Panc1 (cell line): ENCODE measurements at regions not wholly inside any gene's neighbourhood (a gene's known extent, or its start where the extent isn't known, plus 50 kb on each side); places are given as distances from the start of the nearest gene placed in this dataset.

Experiments
- ATAC-seq: fragments of 200-7000 bp; cut with Tn5 transposase; 2 replicates; pipeline ENCODE4 v1.9.1; 2020; ENCODE audit warnings: mild to moderate bottlenecking, moderate library complexity
- BruUV-seq: library from RNA; stranded (reverse); fragments of 400-500 nt; replicated peaks from 2 replicates; lab custom pipeline; 2021; lab: Mats Ljungman, UMichigan
- CTCF ChIA-PET: fragments of 300-600 bp; sonication (Branson Sonifier 250); formaldehyde crosslinking; loops from one replicate; lab custom pipeline; 2022; ENCODE audit warnings: antibody characterized with exemption; lab: Charles Lee
- POLR2A ChIA-PET: fragments of 300-600 bp; sonication (Branson Sonifier 250); formaldehyde crosslinking; loops from one replicate; lab custom pipeline; 2022; ENCODE audit warnings: antibody characterized with exemption; lab: Charles Lee
- DNase-seq: peaks from one replicate; pipeline ENCODE4 v3.0.0-alpha.2; 2010; ENCODE audit warnings: low read depth, low spot score
- H3K27ac ChIP-seq: 2 replicates; pipeline ENCODE4 v1.5.1; 2011; ENCODE audit warnings: mild to moderate bottlenecking, low read length, inconsistent platforms
- H3K27me3 ChIP-seq: fragments of 200-500 bp; sonication (Bioruptor generic); 2 replicates; pipeline ENCODE4 v1.6.0; 2014; ENCODE audit warnings: low read length, inconsistent platforms; ENCODE audit not compliant: control insufficient read depth, insufficient read depth
- H3K36me3 ChIP-seq: fragments of 200-500 bp; sonication (Bioruptor generic); 2 replicates; pipeline ENCODE4 v1.5.1; 2014; ENCODE audit warnings: inconsistent platforms, mild to moderate bottlenecking, low read length, moderate library complexity; ENCODE audit not compliant: control insufficient read depth, insufficient read depth
- H3K4me1 ChIP-seq: 2 replicates; pipeline ENCODE4 v1.5.1; 2011; ENCODE audit warnings: inconsistent platforms, mild to moderate bottlenecking, low read length, moderate library complexity; ENCODE audit not compliant: control insufficient read depth, insufficient read depth
- H3K4me3 ChIP-seq, 2 experiments: 2 replicates each; pipeline ENCODE4 v1.5.1; 2011 to 2012; ENCODE audit warnings: low read depth in 2 of 2, low read length in 2 of 2, mild to moderate bottlenecking in 2 of 2, inconsistent platforms in 1 of 2, moderate library complexity in 1 of 2
- H3K9me3 ChIP-seq: fragments of 200-500 bp; sonication (Bioruptor generic); 2 replicates; pipeline ENCODE4 v1.5.1; 2014; ENCODE audit warnings: low read depth, mild to moderate bottlenecking, inconsistent platforms, low read length, moderate library complexity; ENCODE audit not compliant: control insufficient read depth, insufficient read depth
- POLR2AphosphoS5 ChIP-seq: IDR thresholded peaks from 2 replicates; pipeline ENCODE4 v1.6.1; 2012; ENCODE audit warnings: mild to moderate bottlenecking, low read depth, low read length, moderate library complexity
- SIN3A ChIP-seq: IDR thresholded peaks from 2 replicates; pipeline ENCODE4 v1.6.1; 2012; ENCODE audit warnings: low read depth, mild to moderate bottlenecking, low read length, moderate library complexity, borderline replicate concordance; ENCODE audit not compliant: insufficient read depth
- TCF7L2 ChIP-seq: IDR thresholded peaks from 2 replicates; pipeline ENCODE4 v1.6.1; 2011; ENCODE audit warnings: mild to moderate bottlenecking, low read depth, low read length, inconsistent platforms
- in situ Hi-C: cut with HindIII; loops from 2 replicates; pipeline ENCODE4 v1.10.0; 2016; ENCODE audit warnings: low sequenced_read_pairs, low pct_unique_long_range_greater_than_20kb
- intact Hi-C: fragments of 100-400 bp; cut with micrococcal nuclease; formaldehyde crosslinking; loops from one replicate; pipeline ENCODE4 v1.10.0; 2022; ENCODE audit not compliant: unreplicated experiment
- TF ChIP-seq, protein P1 (sequence below), 2 experiments: IDR thresholded peaks; 2 replicates each; pipeline ENCODE4 v1.6.1; 2011 to 2012; ENCODE audit warnings: low read depth in 2 of 2, control low read depth in 1 of 2, low read length in 1 of 2, mild to moderate bottlenecking in 1 of 2, moderate library complexity in 1 of 2; ENCODE audit not compliant: insufficient read depth in 1 of 2
- TF ChIP-seq, protein P2 (sequence below): fragments of 450-650 bp; IDR thresholded peaks from 2 replicates; pipeline ENCODE4 v1.5.1; 2017; ENCODE audit warnings: mild to moderate bottlenecking

GRCh38 chr17:56047331-56047730 lies 105.9 kb upstream of the ANKFN1 start:
- no TSS peak for BruUV-seq
- DNase-seq, result no peak
- CTCF ChIA-PET, result no interaction called here
- Histone ChIP-seq H3K27ac (no peak overlapping the region), H3K27me3 (no peaks in the 10 kb centered on the region), H3K36me3 (no peaks in the 10 kb centered on the region), H3K4me3 (no peak overlapping the region), H3K9me3 (no peaks in the 10 kb centered on the region), H3K4me1 (no peaks in the 10 kb centered on the region)
- no peak for TF ChIP-seq TCF7L2
- TF ChIP-seq, protein P1, sequence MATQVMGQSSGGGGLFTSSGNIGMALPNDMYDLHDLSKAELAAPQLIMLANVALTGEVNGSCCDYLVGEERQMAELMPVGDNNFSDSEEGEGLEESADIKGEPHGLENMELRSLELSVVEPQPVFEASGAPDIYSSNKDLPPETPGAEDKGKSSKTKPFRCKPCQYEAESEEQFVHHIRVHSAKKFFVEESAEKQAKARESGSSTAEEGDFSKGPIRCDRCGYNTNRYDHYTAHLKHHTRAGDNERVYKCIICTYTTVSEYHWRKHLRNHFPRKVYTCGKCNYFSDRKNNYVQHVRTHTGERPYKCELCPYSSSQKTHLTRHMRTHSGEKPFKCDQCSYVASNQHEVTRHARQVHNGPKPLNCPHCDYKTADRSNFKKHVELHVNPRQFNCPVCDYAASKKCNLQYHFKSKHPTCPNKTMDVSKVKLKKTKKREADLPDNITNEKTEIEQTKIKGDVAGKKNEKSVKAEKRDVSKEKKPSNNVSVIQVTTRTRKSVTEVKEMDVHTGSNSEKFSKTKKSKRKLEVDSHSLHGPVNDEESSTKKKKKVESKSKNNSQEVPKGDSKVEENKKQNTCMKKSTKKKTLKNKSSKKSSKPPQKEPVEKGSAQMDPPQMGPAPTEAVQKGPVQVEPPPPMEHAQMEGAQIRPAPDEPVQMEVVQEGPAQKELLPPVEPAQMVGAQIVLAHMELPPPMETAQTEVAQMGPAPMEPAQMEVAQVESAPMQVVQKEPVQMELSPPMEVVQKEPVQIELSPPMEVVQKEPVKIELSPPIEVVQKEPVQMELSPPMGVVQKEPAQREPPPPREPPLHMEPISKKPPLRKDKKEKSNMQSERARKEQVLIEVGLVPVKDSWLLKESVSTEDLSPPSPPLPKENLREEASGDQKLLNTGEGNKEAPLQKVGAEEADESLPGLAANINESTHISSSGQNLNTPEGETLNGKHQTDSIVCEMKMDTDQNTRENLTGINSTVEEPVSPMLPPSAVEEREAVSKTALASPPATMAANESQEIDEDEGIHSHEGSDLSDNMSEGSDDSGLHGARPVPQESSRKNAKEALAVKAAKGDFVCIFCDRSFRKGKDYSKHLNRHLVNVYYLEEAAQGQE (IDR thresholded peaks at IDR 0.05; ENCODE audit: insufficient read depth in 1 of 2, low read depth in 2 of 2, low read length in 1 of 2), result no peak
- no peak for TF ChIP-seq POLR2AphosphoS5
- no peak for TF ChIP-seq SIN3A
- TF ChIP-seq, protein P2, sequence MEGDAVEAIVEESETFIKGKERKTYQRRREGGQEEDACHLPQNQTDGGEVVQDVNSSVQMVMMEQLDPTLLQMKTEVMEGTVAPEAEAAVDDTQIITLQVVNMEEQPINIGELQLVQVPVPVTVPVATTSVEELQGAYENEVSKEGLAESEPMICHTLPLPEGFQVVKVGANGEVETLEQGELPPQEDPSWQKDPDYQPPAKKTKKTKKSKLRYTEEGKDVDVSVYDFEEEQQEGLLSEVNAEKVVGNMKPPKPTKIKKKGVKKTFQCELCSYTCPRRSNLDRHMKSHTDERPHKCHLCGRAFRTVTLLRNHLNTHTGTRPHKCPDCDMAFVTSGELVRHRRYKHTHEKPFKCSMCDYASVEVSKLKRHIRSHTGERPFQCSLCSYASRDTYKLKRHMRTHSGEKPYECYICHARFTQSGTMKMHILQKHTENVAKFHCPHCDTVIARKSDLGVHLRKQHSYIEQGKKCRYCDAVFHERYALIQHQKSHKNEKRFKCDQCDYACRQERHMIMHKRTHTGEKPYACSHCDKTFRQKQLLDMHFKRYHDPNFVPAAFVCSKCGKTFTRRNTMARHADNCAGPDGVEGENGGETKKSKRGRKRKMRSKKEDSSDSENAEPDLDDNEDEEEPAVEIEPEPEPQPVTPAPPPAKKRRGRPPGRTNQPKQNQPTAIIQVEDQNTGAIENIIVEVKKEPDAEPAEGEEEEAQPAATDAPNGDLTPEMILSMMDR, result no peak
- POLR2A ChIA-PET, result no interaction called here
- no peak for ATAC-seq
- in situ Hi-C loops, result no loop called here
- intact Hi-C loops, result no loop called here

- no peak overlapping the region for H3K27ac ChIP-seq
- no TSS peak for BruUV-seq
- in situ Hi-C loops, result no loop called here
- intact Hi-C loops, result no loop called here
- POLR2A ChIA-PET, result no interaction called here
- CTCF ChIA-PET, result no interaction called here
- H3K4me1 ChIP-seq, result no peaks in the 10 kb centered on the region
- no peaks in the 10 kb centered on the region for H3K36me3 ChIP-seq
- no peak overlapping the region for H3K4me3 ChIP-seq
- ATAC-seq (no peak), DNase-seq (no peak)
- TF ChIP-seq, protein P2, result no peak
- TF ChIP-seq SIN3A (no peak), TCF7L2 (no peak), POLR2AphosphoS5 (no peak)
- TF ChIP-seq, protein P1 (IDR thresholded peaks at IDR 0.05; ENCODE audit: insufficient read depth in 1 of 2, low read depth in 2 of 2, low read length in 1 of 2), result no peak
- no peaks in the 10 kb centered on the region for H3K27me3 ChIP-seq
- no peaks in the 10 kb centered on the region for H3K9me3 ChIP-seq
Measured at GRCh38 chr17:56057869-56058268, 95.4 kb upstream of the ANKFN1 start.
